HepG2 (cell line): ENCODE measurements at regions not wholly inside any gene's neighbourhood (a gene's known extent, or its start where the extent isn't known, plus 50 kb on each side); places are given as distances from the start of the nearest gene placed in this dataset.

Source experiments
- ATAC-seq: fragments of 200-7000 bp; cut with Tn5 transposase; 3 replicates; pipeline ENCODE4 v1.9.1; 2020; ENCODE audit warnings: mild to moderate bottlenecking, moderate library complexity
- BruUV-seq: library from RNA; stranded (reverse); fragments of 400-500 nt; replicated peaks from 2 replicates; lab custom pipeline; 2021; lab: Mats Ljungman, UMichigan
- CTCF ChIA-PET: fragments of 300-600 bp; formaldehyde crosslinking; extraction: SDS; loops from one replicate; lab custom pipeline; 2021; ENCODE audit warnings: low total read pairs, inconsistent platforms, low intra/inter-chr PET ratio; lab: Yijun Ruan, JAX
- POLR2A ChIA-PET: fragments of 350-600 bp; sonication (Branson Sonifier 250); formaldehyde crosslinking; loops from one replicate; lab custom pipeline; 2020; ENCODE audit warnings: antibody characterized with exemption, inconsistent platforms; lab: Yijun Ruan, JAX
- DNase-seq: peaks from one replicate; pipeline ENCODE4 v3.0.0-alpha.2; 2015; ENCODE audit warnings: low spot score
- FAIRE-seq: peaks from 3 replicates; lab custom pipeline; 2011; peaks lifted over from hg19 to GRCh38; lab: Jason Lieb, UNC
- H2AFZ ChIP-seq: one replicate; pipeline ENCODE4 v1.6.1; 2011; ENCODE audit warnings: low read length, inconsistent platforms
- H3K27ac ChIP-seq: fragments of 300-600 bp; 3 replicates; pipeline ENCODE4 v1.8.0; 2011; ENCODE audit warnings: mixed run types, mild to moderate bottlenecking, mixed read lengths, low read length, inconsistent platforms; ENCODE audit not compliant: insufficient read depth; ENCODE audit errors: extremely low read length
- H3K27me3 ChIP-seq, 2 experiments: fragments of 200-600 bp in 1 of 2; 2 replicates in 1 of 2; 3 replicates in 1 of 2; pipeline versions ENCODE4 v1.6.0 to v1.8.0; 2011; ENCODE audit warnings: low read length in 2 of 2, mild to moderate bottlenecking in 2 of 2, moderate library complexity in 2 of 2, inconsistent platforms in 1 of 2; ENCODE audit not compliant: insufficient read depth in 2 of 2, control insufficient read depth in 1 of 2
- H3K36me3 ChIP-seq, 2 experiments: fragments of 200-600 bp in 1 of 2; replicated peaks in 1 of 2; 2 replicates in 1 of 2; 3 replicates in 1 of 2; pipeline versions ENCODE4 v1.5.1 to v1.8.0; 2011; ENCODE audit warnings: low read length in 2 of 2, inconsistent platforms in 1 of 2; ENCODE audit not compliant: insufficient read depth in 2 of 2, control insufficient read depth in 1 of 2
- H3K4me1 ChIP-seq: 2 replicates; pipeline ENCODE4 v1.5.1; 2012; ENCODE audit warnings: low read length, inconsistent platforms; ENCODE audit not compliant: insufficient read depth
- H3K4me2 ChIP-seq: 2 replicates; pipeline ENCODE4 v1.6.0; 2011; ENCODE audit warnings: low read depth, low read length, inconsistent platforms
- H3K4me3 ChIP-seq, 3 experiments: fragments of 200-600 bp in 1 of 3; sonication (generic), shearing (Covaris generic) in 1 of 3; replicated peaks in 1 of 3; 2 replicates each; pipeline ENCODE4 v1.5.1; 2011 to 2016; ENCODE audit warnings: low read length in 3 of 3, inconsistent platforms in 2 of 3, low read depth in 2 of 3, mild to moderate bottlenecking in 2 of 3, control low read depth in 1 of 3, mixed read lengths in 1 of 3; ENCODE audit not compliant: insufficient read depth in 1 of 3
- H3K79me2 ChIP-seq: one replicate; pipeline ENCODE4 v1.6.1; 2011; ENCODE audit warnings: low read length, inconsistent platforms; ENCODE audit not compliant: insufficient read depth
- H3K9ac ChIP-seq: 2 replicates; pipeline ENCODE4 v1.6.0; 2011; ENCODE audit warnings: mild to moderate bottlenecking, low read depth, low read length, inconsistent platforms; ENCODE audit not compliant: insufficient read depth
- H3K9me3 ChIP-seq: 2 replicates; pipeline ENCODE4 v1.5.1; 2012; ENCODE audit warnings: mild to moderate bottlenecking, low read length
- H4K20me1 ChIP-seq: 2 replicates; pipeline ENCODE4 v1.6.0; 2011; ENCODE audit warnings: inconsistent platforms, mild to moderate bottlenecking, low read length, moderate library complexity; ENCODE audit not compliant: insufficient read depth
- ATF7 ChIP-seq, 2 experiments: fragments of 450-650 bp in 1 of 2; sonication (generic) in 1 of 2; formaldehyde crosslinking in 1 of 2; IDR thresholded peaks; 2 replicates each; pipeline versions ENCODE4 v1.4.0 to v1.6.1; 2016 to 2020; ENCODE audit warnings: antibody characterized with exemption in 1 of 2, mild to moderate bottlenecking in 1 of 2, missing genetic modification reagents in 1 of 2
- HNRNPLL ChIP-seq: fragments of 200-400 bp; formaldehyde crosslinking; IDR thresholded peaks from 2 replicates; pipeline ENCODE4 v1.6.1; 2017; ENCODE audit warnings: mild to moderate bottlenecking, low read depth, low read length; ENCODE audit not compliant: poor library complexity, severe bottlenecking
- HOXD1 ChIP-seq: sonication (generic); formaldehyde crosslinking; IDR thresholded peaks from 2 replicates; pipeline ENCODE4 v1.5.0; 2020; ENCODE audit warnings: missing genetic modification reagents
- KDM3A ChIP-seq: IDR thresholded peaks from 2 replicates; pipeline ENCODE4 v1.6.1; 2018; ENCODE audit warnings: low read depth, missing compliant biosample characterization
- PRPF4 ChIP-seq: fragments of 200-400 bp; formaldehyde crosslinking; IDR thresholded peaks from 2 replicates; pipeline ENCODE4 v1.6.1; 2016; ENCODE audit warnings: low read length, low read depth; ENCODE audit not compliant: poor library complexity, severe bottlenecking
- SMAD1 ChIP-seq: sonication (generic); formaldehyde crosslinking; IDR thresholded peaks from 2 replicates; pipeline ENCODE4 v1.4.0; 2020; ENCODE audit warnings: missing genetic modification reagents, low read depth, mild to moderate bottlenecking, borderline replicate concordance
- SPEN ChIP-seq: sonication (generic); formaldehyde crosslinking; IDR thresholded peaks from 2 replicates; pipeline ENCODE4 v1.5.1; 2020; ENCODE audit warnings: low read depth, mild to moderate bottlenecking, missing genetic modification reagents
- ZFP37 ChIP-seq: sonication (generic); formaldehyde crosslinking; IDR thresholded peaks from 2 replicates; pipeline ENCODE4 v1.4.0; 2020; ENCODE audit warnings: missing genetic modification reagents, borderline replicate concordance
- ZIK1 ChIP-seq: sonication (generic); formaldehyde crosslinking; IDR thresholded peaks from 2 replicates; pipeline ENCODE4 v1.5.0; 2020; ENCODE audit warnings: mild to moderate bottlenecking, low read depth, missing genetic modification reagents, borderline replicate concordance
- ZNF33B ChIP-seq: sonication (generic); formaldehyde crosslinking; IDR thresholded peaks from 2 replicates; pipeline ENCODE4 v1.5.1; 2020; ENCODE audit warnings: mild to moderate bottlenecking, missing genetic modification reagents
- ZNF546 ChIP-seq: sonication (generic); formaldehyde crosslinking; conservative IDR thresholded peaks from 2 replicates; pipeline ENCODE4 v1.8.1; 2023; ENCODE audit warnings: mild to moderate bottlenecking, missing genetic modification reagents
- ZNF577 ChIP-seq: sonication (generic); formaldehyde crosslinking; IDR thresholded peaks from 2 replicates; pipeline ENCODE4 v1.4.0; 2020; ENCODE audit warnings: mild to moderate bottlenecking, low read depth, missing genetic modification reagents, borderline replicate concordance
- ZNF605 ChIP-seq: sonication (generic); formaldehyde crosslinking; IDR thresholded peaks from 2 replicates; pipeline ENCODE4 v1.8.0; 2022; ENCODE audit warnings: mild to moderate bottlenecking, missing genetic modification reagents
- WGBS: methylation state at CpG from one replicate; pipeline ENCODE4 v1.1.6; 2017; ENCODE audit warnings: low lambda C conversion rate; 5-methylcytosine and 5-hydroxymethylcytosine counted together
- in situ Hi-C: cut with HindIII; loops from 2 replicates; pipeline ENCODE4 v1.10.0; 2017; ENCODE audit warnings: low pct_unique_long_range_greater_than_20kb; ENCODE audit not compliant: extremely low pct_ligation_motif_present
- intact Hi-C: fragments of 100-400 bp; cut with micrococcal nuclease; formaldehyde crosslinking; loops from one replicate; pipeline ENCODE4 v1.10.0; 2022; ENCODE audit not compliant: unreplicated experiment
- TF ChIP-seq, protein P1 (sequence below): sonication (generic); formaldehyde crosslinking; IDR thresholded peaks from 2 replicates; pipeline ENCODE4 v1.8.0; 2022; ENCODE audit warnings: missing genetic modification reagents, mild to moderate bottlenecking, moderate library complexity, borderline replicate concordance
- TF ChIP-seq, protein P2 (sequence below): sonication (generic); formaldehyde crosslinking; IDR thresholded peaks from 2 replicates; pipeline ENCODE4 v1.5.1; 2020; ENCODE audit warnings: mild to moderate bottlenecking, missing genetic modification reagents, borderline replicate concordance

DNA sequence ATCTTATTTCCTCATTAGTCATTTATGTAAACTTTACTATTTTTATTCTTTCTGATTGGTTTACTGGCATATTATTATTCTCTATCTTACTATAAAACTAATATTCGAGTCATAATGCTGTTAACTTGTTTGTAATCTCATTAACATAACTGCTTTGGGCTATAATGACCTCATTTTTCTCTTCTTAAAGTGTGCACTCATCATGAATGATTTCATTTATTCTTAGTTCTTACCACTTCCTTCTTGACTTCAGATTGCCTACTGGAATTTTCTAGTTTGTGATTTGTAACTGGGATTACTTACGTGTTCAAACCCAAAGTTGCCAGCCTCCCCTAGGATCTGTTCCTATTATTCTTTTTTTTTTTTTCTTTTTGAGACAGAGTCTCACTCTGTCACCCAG, 91.8 kb upstream of the TNFAIP3 start:
- intact Hi-C loops = no loop called here
- in situ Hi-C loops = no loop called here
- Histone ChIP-seq H3K36me3 (no peaks in the 10 kb centered on the region), H3K4me1 (peaks cover 9% of the 10 kb centered on the region), H2AFZ (no peak overlapping the region), H3K27ac (no peak overlapping the region), H4K20me1 (no peaks in the 10 kb centered on the region), H3K9ac (no peak overlapping the region), H3K4me2 (no peak overlapping the region), H3K79me2 (no peaks in the 10 kb centered on the region), H3K9me3 (no peaks in the 10 kb centered on the region), H3K4me3 (no peak overlapping the region), H3K27me3 (no peaks in the 10 kb centered on the region)
- WGBS = 78% methylated on average over 2 of the region's 2 CpGs
- ChIA-PET CTCF (no interaction called here), POLR2A (no interaction called here)
- BruUV-seq = no TSS peak
- FAIRE-seq (no peak), ATAC-seq (no peak), DNase-seq (no peak)
- TF ChIP-seq SPEN (CRISPR knock-in tag) = no peak
- peak; percentile 54 for TF ChIP-seq ATF7 (IDR thresholded peaks at IDR 0.05)
- no peak for TF ChIP-seq ATF7 (CRISPR knock-in tag; IDR thresholded peaks at IDR 0.05)
- no peak for TF ChIP-seq ZIK1 (CRISPR knock-in tag)
- TF ChIP-seq ZFP37 (CRISPR knock-in tag) = no peak
- TF ChIP-seq SMAD1 (CRISPR knock-in tag) = no peak
- no peak for TF ChIP-seq ZNF577 (CRISPR knock-in tag)

DNA sequence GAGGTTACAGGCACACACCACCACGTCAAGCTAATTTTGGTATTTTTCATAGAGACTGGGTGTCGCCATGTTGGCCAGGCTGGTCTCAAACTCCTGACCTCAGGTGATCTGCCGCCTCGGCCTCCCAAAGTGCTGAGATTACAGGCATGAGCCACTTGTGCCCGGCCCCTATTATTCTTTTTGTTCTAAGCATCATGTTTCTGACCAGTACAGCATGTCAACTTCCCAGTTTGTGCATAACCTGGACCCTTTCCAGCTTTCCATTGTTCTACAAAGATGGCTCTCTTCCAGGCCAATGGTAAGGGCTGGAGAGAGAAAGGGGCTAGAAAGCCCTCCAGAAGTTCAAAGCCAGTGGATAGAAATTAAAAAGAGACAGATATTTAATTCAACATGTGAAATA, 91.3 kb upstream of the TNFAIP3 start:
- Histone ChIP-seq H3K36me3 (no peaks in the 10 kb centered on the region), H3K27ac (no peak overlapping the region), H3K9ac (no peak overlapping the region), H3K4me2 (no peak overlapping the region), H3K4me3 (no peak overlapping the region), H3K27me3 (no peaks in the 10 kb centered on the region), H3K4me1 (peaks cover 13% of the 10 kb centered on the region), H3K79me2 (no peaks in the 10 kb centered on the region), H4K20me1 (no peaks in the 10 kb centered on the region), H2AFZ (no peak overlapping the region), H3K9me3 (no peaks in the 10 kb centered on the region)
- POLR2A ChIA-PET = no interaction called here
- CTCF ChIA-PET = no interaction called here
- no TSS peak for BruUV-seq
- in situ Hi-C loops = no loop called here
- WGBS = 95% methylated on average over 5 of the region's 5 CpGs
- DNase-seq = no peak
- ATAC-seq = no peak
- TF ChIP-seq ZNF605 (CRISPR knock-in tag) (no peak), PRPF4 (no peak), KDM3A (CRISPR knock-in tag) (no peak), ZNF33B (CRISPR knock-in tag) (no peak), HNRNPLL (no peak), HOXD1 (CRISPR knock-in tag) (no peak), ZNF546 (CRISPR knock-in tag) (no peak)
- TF ChIP-seq, protein P1, sequence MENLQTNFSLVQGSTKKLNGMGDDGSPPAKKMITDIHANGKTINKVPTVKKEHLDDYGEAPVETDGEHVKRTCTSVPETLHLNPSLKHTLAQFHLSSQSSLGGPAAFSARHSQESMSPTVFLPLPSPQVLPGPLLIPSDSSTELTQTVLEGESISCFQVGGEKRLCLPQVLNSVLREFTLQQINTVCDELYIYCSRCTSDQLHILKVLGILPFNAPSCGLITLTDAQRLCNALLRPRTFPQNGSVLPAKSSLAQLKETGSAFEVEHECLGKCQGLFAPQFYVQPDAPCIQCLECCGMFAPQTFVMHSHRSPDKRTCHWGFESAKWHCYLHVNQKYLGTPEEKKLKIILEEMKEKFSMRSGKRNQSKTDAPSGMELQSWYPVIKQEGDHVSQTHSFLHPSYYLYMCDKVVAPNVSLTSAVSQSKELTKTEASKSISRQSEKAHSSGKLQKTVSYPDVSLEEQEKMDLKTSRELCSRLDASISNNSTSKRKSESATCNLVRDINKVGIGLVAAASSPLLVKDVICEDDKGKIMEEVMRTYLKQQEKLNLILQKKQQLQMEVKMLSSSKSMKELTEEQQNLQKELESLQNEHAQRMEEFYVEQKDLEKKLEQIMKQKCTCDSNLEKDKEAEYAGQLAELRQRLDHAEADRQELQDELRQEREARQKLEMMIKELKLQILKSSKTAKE (CRISPR knock-in tag) = no peak
- TF ChIP-seq, protein P2, sequence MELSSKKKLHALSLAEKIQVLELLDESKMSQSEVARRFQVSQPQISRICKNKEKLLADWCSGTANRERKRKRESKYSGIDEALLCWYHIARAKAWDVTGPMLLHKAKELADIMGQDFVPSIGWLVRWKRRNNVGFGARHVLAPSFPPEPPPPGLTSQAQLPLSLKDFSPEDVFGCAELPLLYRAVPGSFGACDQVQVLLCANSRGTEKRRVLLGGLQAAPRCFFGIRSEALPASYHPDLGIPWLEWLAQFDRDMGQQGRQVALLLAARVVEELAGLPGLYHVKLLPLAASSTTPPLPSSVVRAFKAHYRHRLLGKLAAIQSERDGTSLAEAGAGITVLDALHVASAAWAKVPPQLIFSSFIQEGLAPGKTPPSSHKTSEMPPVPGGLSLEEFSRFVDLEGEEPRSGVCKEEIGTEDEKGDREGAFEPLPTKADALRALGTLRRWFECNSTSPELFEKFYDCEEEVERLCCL (CRISPR knock-in tag) = no peak
- FAIRE-seq = no peak
- intact Hi-C loops = no loop called here
